H7 (cell line): ENCODE measurements at regions not wholly inside any gene's neighbourhood (a gene's known extent, or its start where the extent isn't known, plus 50 kb on each side); places are given as distances from the start of the nearest gene placed in this dataset.
A peak's percentile ranks its signal among the peaks of the same experiment; 100 is the strongest.

Source experiments
- DNase-seq: peaks from one replicate; pipeline ENCODE4 v3.0.0; 2012
- H3K27me3 ChIP-seq: 2 replicates; pipeline ENCODE4 v1.6.0; 2011; ENCODE audit warnings: mild to moderate bottlenecking, low read length; ENCODE audit not compliant: control insufficient read depth, insufficient read depth
- H3K36me3 ChIP-seq: replicated peaks from 2 replicates; pipeline ENCODE4 v1.5.1; 2011; ENCODE audit warnings: low read length; ENCODE audit not compliant: control insufficient read depth, insufficient read depth
- H3K4me3 ChIP-seq: 2 replicates; pipeline ENCODE4 v1.5.1; 2011; ENCODE audit warnings: low read depth, mild to moderate bottlenecking, control low read depth, low read length, moderate library complexity; ENCODE audit not compliant: insufficient read depth

- no peak overlapping the region for H3K4me3 ChIP-seq
- no peaks in the 10 kb centered on the region for H3K36me3 ChIP-seq
- H3K27me3 ChIP-seq: no peaks in the 10 kb centered on the region; the same call in 1 of the 2 replicates
- no peak for DNase-seq
Observed at GRCh38 chr1:234971586-234972297, 156.9 kb downstream of the TOMM20 start.

- peak; percentile 68 for DNase-seq
- no peak overlapping the region; the same call in 1 of the 2 replicates for H3K4me3 ChIP-seq
- H3K36me3 ChIP-seq: no peaks in the 10 kb centered on the region
Observed at GRCh38 chr1:234970731-234971476, 157.7 kb downstream of the TOMM20 start.

GRCh38 chr1:234970401-234970730 lies 158.3 kb downstream of the TOMM20 start:
- peak overlapping the region; percentile 5; the same call in 1 of the 2 replicates for H3K4me3 ChIP-seq
- no peaks in the 10 kb centered on the region; the same call in 1 of the 2 replicates for H3K27me3 ChIP-seq
- no peak for DNase-seq
- no peaks in the 10 kb centered on the region for H3K36me3 ChIP-seq

More at GRCh38 chr1:234970731-234971476, 157.7 kb downstream of the TOMM20 start:
- no peaks in the 10 kb centered on the region; the same call in 1 of the 2 replicates for H3K27me3 ChIP-seq

- peak overlapping the region; percentile 5; the same call in 1 of the 2 replicates for H3K4me3 ChIP-seq
- H3K36me3 ChIP-seq: no peaks in the 10 kb centered on the region
- DNase-seq: peak; percentile 89
- no peaks in the 10 kb centered on the region; the same call in 1 of the 2 replicates for H3K27me3 ChIP-seq
Observed at GRCh38 chr1:234969581-234970400, 158.8 kb downstream of the TOMM20 start.

- Histone ChIP-seq H3K27me3 (no peaks in the 10 kb centered on the region; the same call in 1 of the 2 replicates), H3K36me3 (no peaks in the 10 kb centered on the region), H3K4me3 (no peak overlapping the region)
- DNase-seq: no peak
Observed at GRCh38 chr1:234969011-234969441, 159.6 kb downstream of the TOMM20 start.

- Histone ChIP-seq H3K36me3 (no peaks in the 10 kb centered on the region), H3K27me3 (no peaks in the 10 kb centered on the region), H3K4me3 (no peak overlapping the region)
- DNase-seq: no peak
Observed at GRCh38 chr1:234968451-234968850, 160.2 kb downstream of the TOMM20 start.

- H3K4me3 ChIP-seq: no peak overlapping the region
- H3K36me3 ChIP-seq: no peaks in the 10 kb centered on the region
- H3K27me3 ChIP-seq: no peaks in the 10 kb centered on the region
- no peak for DNase-seq
Observed at GRCh38 chr1:234967121-234967520, 161.5 kb downstream of the TOMM20 start.

GRCh38 chr1:234965111-234965510 lies 163.5 kb downstream of the TOMM20 start:
- Histone ChIP-seq H3K27me3 (no peaks in the 10 kb centered on the region), H3K36me3 (no peaks in the 10 kb centered on the region), H3K4me3 (no peak overlapping the region)
- no peak for DNase-seq

- DNase-seq: no peak
- H3K36me3 ChIP-seq: no peaks in the 10 kb centered on the region
- H3K27me3 ChIP-seq: no peaks in the 10 kb centered on the region
- no peak overlapping the region for H3K4me3 ChIP-seq
Observed at GRCh38 chr1:234963904-234964702, 164.5 kb downstream of the TOMM20 start.

- Histone ChIP-seq H3K27me3 (no peaks in the 10 kb centered on the region), H3K36me3 (no peaks in the 10 kb centered on the region), H3K4me3 (no peak overlapping the region)
- DNase-seq: no peak
Observed at GRCh38 chr1:234963180-234963903, 165.3 kb downstream of the TOMM20 start.

- no peak for DNase-seq
- no peaks in the 10 kb centered on the region for H3K36me3 ChIP-seq
- H3K4me3 ChIP-seq: no peak overlapping the region
- no peaks in the 10 kb centered on the region for H3K27me3 ChIP-seq
Observed at GRCh38 chr1:234962340-234962989, 166.2 kb downstream of the TOMM20 start.

GRCh38 chr1:234961456-234962339 lies 166.9 kb downstream of the TOMM20 start:
- Histone ChIP-seq H3K36me3 (no peaks in the 10 kb centered on the region), H3K4me3 (no peak overlapping the region), H3K27me3 (no peaks in the 10 kb centered on the region)
- DNase-seq: no peak
